OCI-LY7 (cell line): ENCODE measurements at regions not wholly inside any gene's neighbourhood (a gene's known extent, or its start where the extent isn't known, plus 50 kb on each side); places are given as distances from the start of the nearest gene placed in this dataset.

Experiments
- BruUV-seq: library from RNA; stranded (reverse); fragments of 400-500 nt; replicated peaks from 2 replicates; lab custom pipeline; 2021; lab: Mats Ljungman, UMichigan
- CTCF ChIA-PET: fragments of 300-600 bp; sonication (Branson Sonifier 250); formaldehyde crosslinking; loops from one replicate; lab custom pipeline; 2022; ENCODE audit warnings: antibody characterized with exemption; ENCODE audit not compliant: unreplicated experiment; lab: Charles Lee
- POLR2A ChIA-PET: fragments of 300-600 bp; sonication (Branson Sonifier 250); formaldehyde crosslinking; loops from one replicate; lab custom pipeline; 2022; ENCODE audit warnings: antibody characterized with exemption; lab: Charles Lee
- DNase-seq: peaks from one replicate; pipeline ENCODE4 v3.0.0-alpha.2; 2015; ENCODE audit warnings: low spot score
- H2AFZ ChIP-seq: fragments of 200-600 bp; sonication (generic), shearing (Covaris generic); 2 replicates; pipeline ENCODE4 v1.6.1; 2014; ENCODE audit warnings: mild to moderate bottlenecking, antibody characterized with exemption, low read length, moderate library complexity
- H3K27ac ChIP-seq: fragments of 200-600 bp; sonication (generic); 2 replicates; pipeline ENCODE4 v1.5.1; 2014; ENCODE audit warnings: mixed run types, low read depth, mild to moderate bottlenecking, moderate library complexity, low read length, inconsistent platforms; ENCODE audit not compliant: poor library complexity, severe bottlenecking
- H3K36me3 ChIP-seq: fragments of 200-600 bp; sonication (generic); 2 replicates; pipeline ENCODE4 v1.6.1; 2014; ENCODE audit warnings: mild to moderate bottlenecking, antibody characterized with exemption, low read length, moderate library complexity, mixed read lengths; ENCODE audit not compliant: insufficient read depth
- H3K4me1 ChIP-seq: fragments of 200-600 bp; sonication (generic); 2 replicates; pipeline ENCODE4 v1.5.1; 2014; ENCODE audit warnings: mild to moderate bottlenecking, low read length; ENCODE audit not compliant: insufficient read depth, poor library complexity, severe bottlenecking
- H3K4me2 ChIP-seq: fragments of 200-600 bp; sonication (generic); 2 replicates; pipeline ENCODE4 v1.6.1; 2014; ENCODE audit warnings: mild to moderate bottlenecking, low read length
- H3K4me3 ChIP-seq: fragments of 200-600 bp; sonication (generic); 2 replicates; pipeline ENCODE4 v1.5.1; 2014; ENCODE audit warnings: mild to moderate bottlenecking, low read depth, low read length; ENCODE audit not compliant: poor library complexity, severe bottlenecking
- H3K79me2 ChIP-seq: fragments of 200-600 bp; sonication (generic); 2 replicates; pipeline ENCODE4 v1.6.1; 2016; ENCODE audit warnings: low read depth, mild to moderate bottlenecking, low read length, moderate library complexity, mixed read lengths; ENCODE audit not compliant: insufficient read depth
- H3K9me2 ChIP-seq: fragments of 200-600 bp; sonication (generic); 2 replicates; pipeline ENCODE4 v1.6.1; 2016; ENCODE audit warnings: mild to moderate bottlenecking, low read length, mixed read lengths; ENCODE audit not compliant: insufficient read depth
- H3K9me3 ChIP-seq: fragments of 200-600 bp; sonication (generic); 2 replicates; pipeline ENCODE4 v1.6.1; 2014; ENCODE audit warnings: mild to moderate bottlenecking, mixed run types, low read length, mixed read lengths
- H4K20me1 ChIP-seq: fragments of 200-600 bp; sonication (generic); 2 replicates; pipeline ENCODE4 v1.6.1; 2014; ENCODE audit warnings: mild to moderate bottlenecking, antibody characterized with exemption, low read length, moderate library complexity, mixed read lengths; ENCODE audit not compliant: insufficient read depth
- EZH2phosphoT487 ChIP-seq: fragments of 200-600 bp; sonication (generic); IDR thresholded peaks from 2 replicates; pipeline ENCODE4 v1.6.1; 2018; ENCODE audit warnings: low read depth, borderline replicate concordance, mild to moderate bottlenecking, mixed run types, antibody characterized with exemption, low read length, moderate library complexity, mixed read lengths
- intact Hi-C: fragments of 100-400 bp; cut with micrococcal nuclease; formaldehyde crosslinking; loops from one replicate; pipeline ENCODE4 v1.10.0; 2022; ENCODE audit not compliant: unreplicated experiment
- TF ChIP-seq, protein P1 (sequence below): fragments of 200-600 bp; sonication (generic); conservative IDR thresholded peaks from 2 replicates; pipeline ENCODE4 v1.5.1; 2014; ENCODE audit warnings: mild to moderate bottlenecking, antibody characterized with exemption, low read length, moderate library complexity, mixed read lengths

DNA sequence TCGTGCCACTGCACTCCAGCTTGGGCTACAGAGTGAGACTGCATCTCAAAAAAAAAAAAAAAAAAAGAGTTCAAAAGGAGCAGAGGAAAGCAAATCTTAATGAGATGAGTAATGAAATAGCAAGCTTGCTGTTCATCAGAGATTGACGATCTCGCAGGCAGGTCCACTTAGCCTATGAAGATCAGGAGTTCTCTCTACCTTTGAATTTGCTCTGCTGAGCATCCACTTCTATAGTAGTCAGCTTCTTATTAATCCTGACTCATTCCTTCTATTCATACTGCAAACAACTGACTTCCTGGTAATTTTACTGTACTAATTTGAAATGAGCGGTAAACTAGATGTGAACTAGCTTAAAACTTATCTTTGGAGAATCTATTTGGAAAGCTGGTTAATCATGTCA is 1014.6 kb downstream of the GATA3 start:
- H3K9me3 ChIP-seq, result no peaks in the 10 kb centered on the region
- intact Hi-C loops, result no loop called here
- no peak overlapping the region for H3K27ac ChIP-seq
- no peak overlapping the region for H2AFZ ChIP-seq
- CTCF ChIA-PET, result no interaction called here
- H3K4me1 ChIP-seq, result no peaks in the 10 kb centered on the region
- DNase-seq, result no peak
- POLR2A ChIA-PET, result interaction anchor here (0.5 kb wide), 1 partner anchor 223 kb away, joined by 3 read pairs; no protein-coding TSS in a partner anchor
- no peaks in the 10 kb centered on the region for H4K20me1 ChIP-seq
- no peaks in the 10 kb centered on the region for H3K36me3 ChIP-seq
- BruUV-seq, result no TSS peak
- H3K9me2 ChIP-seq, result no peaks in the 10 kb centered on the region
- H3K4me2 ChIP-seq, result no peak overlapping the region
- no peaks in the 10 kb centered on the region for H3K79me2 ChIP-seq
- no peak for TF ChIP-seq EZH2phosphoT487
- TF ChIP-seq, protein P1, sequence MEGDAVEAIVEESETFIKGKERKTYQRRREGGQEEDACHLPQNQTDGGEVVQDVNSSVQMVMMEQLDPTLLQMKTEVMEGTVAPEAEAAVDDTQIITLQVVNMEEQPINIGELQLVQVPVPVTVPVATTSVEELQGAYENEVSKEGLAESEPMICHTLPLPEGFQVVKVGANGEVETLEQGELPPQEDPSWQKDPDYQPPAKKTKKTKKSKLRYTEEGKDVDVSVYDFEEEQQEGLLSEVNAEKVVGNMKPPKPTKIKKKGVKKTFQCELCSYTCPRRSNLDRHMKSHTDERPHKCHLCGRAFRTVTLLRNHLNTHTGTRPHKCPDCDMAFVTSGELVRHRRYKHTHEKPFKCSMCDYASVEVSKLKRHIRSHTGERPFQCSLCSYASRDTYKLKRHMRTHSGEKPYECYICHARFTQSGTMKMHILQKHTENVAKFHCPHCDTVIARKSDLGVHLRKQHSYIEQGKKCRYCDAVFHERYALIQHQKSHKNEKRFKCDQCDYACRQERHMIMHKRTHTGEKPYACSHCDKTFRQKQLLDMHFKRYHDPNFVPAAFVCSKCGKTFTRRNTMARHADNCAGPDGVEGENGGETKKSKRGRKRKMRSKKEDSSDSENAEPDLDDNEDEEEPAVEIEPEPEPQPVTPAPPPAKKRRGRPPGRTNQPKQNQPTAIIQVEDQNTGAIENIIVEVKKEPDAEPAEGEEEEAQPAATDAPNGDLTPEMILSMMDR, result no peak
- no peak overlapping the region for H3K4me3 ChIP-seq

GRCh38 chr10:9075420-9075819 is 1020.9 kb downstream of the GATA3 start:
- Histone ChIP-seq H3K27ac (no peak overlapping the region), H3K4me2 (no peak overlapping the region), H3K4me1 (no peaks in the 10 kb centered on the region), H3K36me3 (no peaks in the 10 kb centered on the region), H2AFZ (no peak overlapping the region), H3K4me3 (no peak overlapping the region), H3K79me2 (no peaks in the 10 kb centered on the region), H4K20me1 (no peaks in the 10 kb centered on the region), H3K9me3 (no peaks in the 10 kb centered on the region), H3K9me2 (no peaks in the 10 kb centered on the region)
- ChIA-PET CTCF (no interaction called here), POLR2A (no interaction called here)
- DNase-seq, result no peak
- TF ChIP-seq, protein P1, result no peak
- TF ChIP-seq EZH2phosphoT487, result no peak
- intact Hi-C loops, result no loop called here
- BruUV-seq, result no TSS peak

GRCh38 chr10:9076066-9076465 is 1021.6 kb downstream of the GATA3 start:
- no TSS peak for BruUV-seq
- CTCF ChIA-PET, result no interaction called here
- H3K36me3 ChIP-seq, result no peaks in the 10 kb centered on the region
- no peaks in the 10 kb centered on the region for H3K4me1 ChIP-seq
- no peak for DNase-seq
- no peak overlapping the region for H2AFZ ChIP-seq
- POLR2A ChIA-PET, result no interaction called here
- TF ChIP-seq, protein P1, result no peak
- TF ChIP-seq EZH2phosphoT487, result no peak
- no peaks in the 10 kb centered on the region for H3K9me2 ChIP-seq
- intact Hi-C loops, result no loop called here
- no peak overlapping the region for H3K27ac ChIP-seq
- no peak overlapping the region for H3K4me2 ChIP-seq
- no peaks in the 10 kb centered on the region for H3K9me3 ChIP-seq
- no peaks in the 10 kb centered on the region for H4K20me1 ChIP-seq
- H3K4me3 ChIP-seq, result no peak overlapping the region
- H3K79me2 ChIP-seq, result no peaks in the 10 kb centered on the region
